Glutamatergic neuron (in vitro differentiated cells): ENCODE measurements at regions not wholly inside any gene's neighbourhood (a gene's known extent, or its start where the extent isn't known, plus 50 kb on each side); places are given as distances from the start of the nearest gene placed in this dataset.

ENCODE experiments used
- DNase-seq: peaks from one replicate; pipeline ENCODE4 v3.0.0; 2022
- H3K27ac Mint-ChIP-seq: one replicate; pipeline ENCODE4 v1.8.0; 2020; ENCODE audit warnings: mild to moderate bottlenecking, mixed read lengths, inconsistent platforms; ENCODE audit not compliant: unreplicated experiment
- H3K27me3 Mint-ChIP-seq: one replicate; pipeline ENCODE4 v1.8.0; 2020; ENCODE audit warnings: mild to moderate bottlenecking, moderate library complexity, mixed read lengths, inconsistent platforms; ENCODE audit not compliant: unreplicated experiment
- H3K36me3 Mint-ChIP-seq: one replicate; pipeline ENCODE4 v1.8.0; 2020; ENCODE audit warnings: mild to moderate bottlenecking, mixed read lengths, inconsistent platforms; ENCODE audit not compliant: unreplicated experiment
- H3K4me1 Mint-ChIP-seq: one replicate; pipeline ENCODE4 v1.8.0; 2020; ENCODE audit warnings: mild to moderate bottlenecking, low read depth, mixed read lengths, inconsistent platforms; ENCODE audit not compliant: unreplicated experiment
- H3K4me3 Mint-ChIP-seq: one replicate; pipeline ENCODE4 v1.8.0; 2020; ENCODE audit warnings: mild to moderate bottlenecking, mixed read lengths, inconsistent platforms; ENCODE audit not compliant: unreplicated experiment
- H3K9me3 Mint-ChIP-seq: one replicate; pipeline ENCODE4 v1.8.0; 2020; ENCODE audit warnings: mild to moderate bottlenecking, moderate library complexity, mixed read lengths, inconsistent platforms; ENCODE audit not compliant: unreplicated experiment
- TF ChIP-seq, protein P1 (sequence below): fragments of 200-600 bp; sonication (generic); IDR thresholded peaks from one replicate; pipeline ENCODE4 v1.5.0; 2021; ENCODE audit not compliant: partially characterized antibody, unreplicated experiment

DNA sequence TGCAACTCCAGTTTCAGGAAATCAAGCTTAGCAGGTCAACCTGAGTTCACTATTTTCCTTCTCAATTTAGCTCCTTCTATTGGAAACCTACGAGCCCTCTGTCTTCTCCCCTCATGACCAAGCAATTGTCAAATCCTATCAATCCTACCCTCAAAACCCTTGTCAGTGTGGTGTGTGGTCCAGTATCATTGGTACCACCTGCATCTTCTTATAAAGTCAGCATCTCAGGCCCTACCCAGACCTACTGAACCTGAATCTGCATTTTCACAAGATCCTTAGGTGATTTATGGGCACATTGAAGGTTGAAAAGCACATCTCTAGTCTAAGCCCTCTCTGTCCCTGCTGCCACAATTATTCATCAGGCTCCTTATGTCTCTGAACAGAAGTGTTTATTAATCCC is 77.6 kb upstream of the NR4A3 start:
- Mint-ChIP-seq H3K27ac (no peak overlapping the region), H3K4me1 (no peaks in the 10 kb centered on the region)

DNA sequence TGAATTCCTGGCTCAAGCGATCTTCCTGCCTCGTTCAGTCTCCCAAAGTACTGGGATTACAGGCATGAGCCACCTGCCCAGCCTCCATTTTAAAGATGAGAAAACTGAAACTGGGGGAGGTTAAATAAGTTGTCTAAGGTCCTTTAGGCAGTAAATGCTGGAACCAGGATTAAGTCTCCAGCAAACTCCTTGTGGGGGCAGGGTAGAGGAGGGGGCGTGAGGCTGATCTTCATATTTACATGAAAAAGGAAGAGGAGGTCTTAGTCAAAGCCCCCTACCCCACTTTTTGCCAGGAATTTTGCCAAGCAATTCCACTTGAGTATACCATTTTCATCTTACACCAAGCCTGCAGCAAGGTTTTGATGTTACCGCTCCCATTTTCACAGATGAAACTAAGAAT is 76.6 kb upstream of the NR4A3 start:
- no peak for DNase-seq
- no peak overlapping the region for H3K4me3 Mint-ChIP-seq
- TF ChIP-seq, protein P1, sequence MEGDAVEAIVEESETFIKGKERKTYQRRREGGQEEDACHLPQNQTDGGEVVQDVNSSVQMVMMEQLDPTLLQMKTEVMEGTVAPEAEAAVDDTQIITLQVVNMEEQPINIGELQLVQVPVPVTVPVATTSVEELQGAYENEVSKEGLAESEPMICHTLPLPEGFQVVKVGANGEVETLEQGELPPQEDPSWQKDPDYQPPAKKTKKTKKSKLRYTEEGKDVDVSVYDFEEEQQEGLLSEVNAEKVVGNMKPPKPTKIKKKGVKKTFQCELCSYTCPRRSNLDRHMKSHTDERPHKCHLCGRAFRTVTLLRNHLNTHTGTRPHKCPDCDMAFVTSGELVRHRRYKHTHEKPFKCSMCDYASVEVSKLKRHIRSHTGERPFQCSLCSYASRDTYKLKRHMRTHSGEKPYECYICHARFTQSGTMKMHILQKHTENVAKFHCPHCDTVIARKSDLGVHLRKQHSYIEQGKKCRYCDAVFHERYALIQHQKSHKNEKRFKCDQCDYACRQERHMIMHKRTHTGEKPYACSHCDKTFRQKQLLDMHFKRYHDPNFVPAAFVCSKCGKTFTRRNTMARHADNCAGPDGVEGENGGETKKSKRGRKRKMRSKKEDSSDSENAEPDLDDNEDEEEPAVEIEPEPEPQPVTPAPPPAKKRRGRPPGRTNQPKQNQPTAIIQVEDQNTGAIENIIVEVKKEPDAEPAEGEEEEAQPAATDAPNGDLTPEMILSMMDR = no peak
- H3K4me1 Mint-ChIP-seq = no peaks in the 10 kb centered on the region
- H3K27me3 Mint-ChIP-seq = no peaks in the 10 kb centered on the region
- no peaks in the 10 kb centered on the region for H3K36me3 Mint-ChIP-seq
- no peak overlapping the region for H3K27ac Mint-ChIP-seq
- H3K9me3 Mint-ChIP-seq = no peaks in the 10 kb centered on the region

More for the DNA sequence above, 77.6 kb upstream of the NR4A3 start:
- Mint-ChIP-seq H3K27me3 (no peaks in the 10 kb centered on the region), H3K36me3 (no peaks in the 10 kb centered on the region), H3K4me3 (no peak overlapping the region), H3K9me3 (no peaks in the 10 kb centered on the region)
- TF ChIP-seq, protein P1 = no peak
- no peak for DNase-seq

DNA sequence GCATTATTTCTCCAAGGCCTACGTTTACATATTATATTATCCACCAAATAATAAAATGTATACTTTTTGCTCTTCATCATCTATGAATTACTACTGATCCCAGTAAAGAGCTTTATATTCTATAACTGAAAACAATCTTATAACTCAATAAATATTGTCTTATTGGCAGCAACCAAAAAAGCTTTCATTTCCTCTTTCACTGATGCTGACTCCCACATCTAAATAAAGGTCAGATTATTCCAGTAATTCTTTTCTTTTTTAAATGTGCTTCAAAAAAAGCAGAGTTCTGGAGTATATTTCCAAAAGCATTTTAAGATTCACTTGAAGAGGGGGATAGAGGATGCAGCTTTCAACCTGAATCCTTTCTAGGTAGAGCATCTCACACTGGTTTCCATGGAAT is 75.3 kb upstream of the NR4A3 start:
- Mint-ChIP-seq H3K4me3 (no peak overlapping the region), H3K4me1 (no peaks in the 10 kb centered on the region), H3K9me3 (no peaks in the 10 kb centered on the region), H3K27me3 (no peaks in the 10 kb centered on the region), H3K36me3 (no peaks in the 10 kb centered on the region), H3K27ac (no peak overlapping the region)
- no peak for DNase-seq
- TF ChIP-seq, protein P1 = no peak

DNA sequence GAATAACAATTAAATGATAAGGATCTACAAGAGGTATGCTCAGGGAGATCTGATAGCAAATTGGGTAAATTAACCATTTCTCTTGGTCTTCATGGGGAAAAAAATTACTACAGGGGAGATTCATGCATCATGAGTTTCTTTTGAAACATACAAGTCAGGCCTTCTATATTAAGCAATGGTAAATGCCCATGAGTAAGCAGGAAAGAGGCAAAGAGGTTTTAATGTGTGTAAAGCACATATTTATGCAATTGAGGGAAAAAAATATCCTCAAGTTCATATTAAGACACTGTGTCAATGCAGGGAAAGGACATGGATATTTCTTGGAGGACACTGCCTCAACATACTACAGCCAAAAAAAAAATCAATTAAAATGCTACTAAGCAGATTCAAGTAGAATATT is 73.4 kb upstream of the NR4A3 start:
- no peak for DNase-seq
- H3K27ac Mint-ChIP-seq = no peak overlapping the region
- no peaks in the 10 kb centered on the region for H3K4me1 Mint-ChIP-seq
- TF ChIP-seq, protein P1 = no peak
- H3K9me3 Mint-ChIP-seq = no peaks in the 10 kb centered on the region
- H3K27me3 Mint-ChIP-seq = no peaks in the 10 kb centered on the region
- no peaks in the 10 kb centered on the region for H3K36me3 Mint-ChIP-seq
- no peak overlapping the region for H3K4me3 Mint-ChIP-seq

- Mint-ChIP-seq H3K36me3 (no peaks in the 10 kb centered on the region), H3K4me1 (no peaks in the 10 kb centered on the region), H3K27ac (no peak overlapping the region), H3K9me3 (no peaks in the 10 kb centered on the region), H3K27me3 (no peaks in the 10 kb centered on the region), H3K4me3 (no peak overlapping the region)
- TF ChIP-seq, protein P1 = no peak
- DNase-seq = no peak
Observed at GRCh38 chr9:99748676-99749075, 73.0 kb upstream of the NR4A3 start.
